ENCODE measurements at regions not wholly inside any gene's neighbourhood (a gene's known extent, or its start where the extent isn't known, plus 50 kb on each side); places are given as distances from the start of the nearest gene placed in this dataset.

DNA sequence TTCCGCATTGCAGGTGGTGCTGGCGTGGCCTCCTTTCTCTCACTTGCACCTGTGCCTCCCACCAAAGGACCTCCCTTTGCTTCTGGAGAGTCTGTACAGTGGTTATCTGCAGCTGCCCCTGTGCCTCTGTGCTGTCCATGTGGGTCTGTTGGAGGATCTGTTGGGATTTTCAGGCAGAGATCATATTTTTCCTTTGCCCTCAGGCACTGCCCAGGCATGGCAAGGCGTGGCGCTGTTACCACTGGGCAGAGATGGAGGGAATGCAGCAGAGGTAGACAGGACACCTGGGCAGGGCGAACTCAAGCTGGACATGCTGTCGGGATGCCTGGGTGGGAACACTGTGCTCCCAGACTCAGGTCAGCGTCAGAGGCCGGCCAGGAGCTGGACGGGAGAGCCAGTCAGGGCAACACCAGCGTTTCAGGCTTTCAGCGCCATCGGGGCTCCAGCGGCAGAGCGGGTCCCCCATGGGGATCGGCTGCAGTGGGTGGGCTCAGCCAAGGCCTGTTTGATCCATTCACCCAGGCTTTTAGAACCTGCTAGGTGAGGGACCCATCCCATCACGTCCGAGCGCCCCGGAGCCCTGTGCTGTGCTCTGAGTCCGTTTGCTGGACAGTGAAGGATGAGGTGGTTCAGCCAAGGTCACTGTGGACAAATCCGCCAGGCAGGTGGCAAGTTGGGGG lies 718.9 kb downstream of the BRD1 start:
- H2AFZ ChIP-seq, result no peak overlapping the region
- no peak for DNase-seq (ENCODE audit: low spot score)
- H3K4me2 ChIP-seq, result no peak overlapping the region
- Mint-ChIP-seq H3K4me3 (no peak overlapping the region), H3K27ac (no peak overlapping the region), H3K4me1 (peaks cover 2% of the 10 kb centered on the region; the same call in 2 of the 3 replicates), H3K27me3 (ENCODE audit: insufficient read depth, low read depth, poor library complexity) (no peaks in the 10 kb centered on the region), H3K36me3 (ENCODE audit: low read depth) (no peaks in the 10 kb centered on the region), H3K9me3 (no peaks in the 10 kb centered on the region)
- TF ChIP-seq ZNF114 (CRISPR knock-in tag; IDR thresholded peaks at IDR 0.05) (no peak), NANOG (IDR thresholded peaks at IDR 0.05; ENCODE audit: borderline replicate concordance) (no peak), CREB1 (CRISPR knock-in tag; IDR thresholded peaks at IDR 0.05; ENCODE audit: low read depth) (no peak), EZH2phosphoT487 (IDR thresholded peaks at IDR 0.05; ENCODE audit: unreplicated experiment) (no peak), EZH2 (IDR thresholded peaks at IDR 0.05; ENCODE audit: low read depth, unreplicated experiment) (no peak), ZNF331 (CRISPR knock-in tag; IDR thresholded peaks at IDR 0.05; ENCODE audit: low read depth) (no peak), JUNB (IDR thresholded peaks at IDR 0.05; ENCODE audit: unreplicated experiment) (no peak), POLR2AphosphoS5 (IDR thresholded peaks at IDR 0.05; ENCODE audit: low read depth) (no peak), STAT1 (IDR thresholded peaks at IDR 0.05; ENCODE audit: unreplicated experiment) (no peak)
- TF ChIP-seq, protein P1, sequence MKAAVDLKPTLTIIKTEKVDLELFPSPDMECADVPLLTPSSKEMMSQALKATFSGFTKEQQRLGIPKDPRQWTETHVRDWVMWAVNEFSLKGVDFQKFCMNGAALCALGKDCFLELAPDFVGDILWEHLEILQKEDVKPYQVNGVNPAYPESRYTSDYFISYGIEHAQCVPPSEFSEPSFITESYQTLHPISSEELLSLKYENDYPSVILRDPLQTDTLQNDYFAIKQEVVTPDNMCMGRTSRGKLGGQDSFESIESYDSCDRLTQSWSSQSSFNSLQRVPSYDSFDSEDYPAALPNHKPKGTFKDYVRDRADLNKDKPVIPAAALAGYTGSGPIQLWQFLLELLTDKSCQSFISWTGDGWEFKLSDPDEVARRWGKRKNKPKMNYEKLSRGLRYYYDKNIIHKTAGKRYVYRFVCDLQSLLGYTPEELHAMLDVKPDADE (IDR thresholded peaks at IDR 0.05), result no peak
- TF ChIP-seq, protein P2, sequence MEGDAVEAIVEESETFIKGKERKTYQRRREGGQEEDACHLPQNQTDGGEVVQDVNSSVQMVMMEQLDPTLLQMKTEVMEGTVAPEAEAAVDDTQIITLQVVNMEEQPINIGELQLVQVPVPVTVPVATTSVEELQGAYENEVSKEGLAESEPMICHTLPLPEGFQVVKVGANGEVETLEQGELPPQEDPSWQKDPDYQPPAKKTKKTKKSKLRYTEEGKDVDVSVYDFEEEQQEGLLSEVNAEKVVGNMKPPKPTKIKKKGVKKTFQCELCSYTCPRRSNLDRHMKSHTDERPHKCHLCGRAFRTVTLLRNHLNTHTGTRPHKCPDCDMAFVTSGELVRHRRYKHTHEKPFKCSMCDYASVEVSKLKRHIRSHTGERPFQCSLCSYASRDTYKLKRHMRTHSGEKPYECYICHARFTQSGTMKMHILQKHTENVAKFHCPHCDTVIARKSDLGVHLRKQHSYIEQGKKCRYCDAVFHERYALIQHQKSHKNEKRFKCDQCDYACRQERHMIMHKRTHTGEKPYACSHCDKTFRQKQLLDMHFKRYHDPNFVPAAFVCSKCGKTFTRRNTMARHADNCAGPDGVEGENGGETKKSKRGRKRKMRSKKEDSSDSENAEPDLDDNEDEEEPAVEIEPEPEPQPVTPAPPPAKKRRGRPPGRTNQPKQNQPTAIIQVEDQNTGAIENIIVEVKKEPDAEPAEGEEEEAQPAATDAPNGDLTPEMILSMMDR (conservative IDR thresholded peaks at IDR 0.05; ENCODE audit: low read depth in 2 of 2), result no peak
- TF ChIP-seq, protein P3, sequence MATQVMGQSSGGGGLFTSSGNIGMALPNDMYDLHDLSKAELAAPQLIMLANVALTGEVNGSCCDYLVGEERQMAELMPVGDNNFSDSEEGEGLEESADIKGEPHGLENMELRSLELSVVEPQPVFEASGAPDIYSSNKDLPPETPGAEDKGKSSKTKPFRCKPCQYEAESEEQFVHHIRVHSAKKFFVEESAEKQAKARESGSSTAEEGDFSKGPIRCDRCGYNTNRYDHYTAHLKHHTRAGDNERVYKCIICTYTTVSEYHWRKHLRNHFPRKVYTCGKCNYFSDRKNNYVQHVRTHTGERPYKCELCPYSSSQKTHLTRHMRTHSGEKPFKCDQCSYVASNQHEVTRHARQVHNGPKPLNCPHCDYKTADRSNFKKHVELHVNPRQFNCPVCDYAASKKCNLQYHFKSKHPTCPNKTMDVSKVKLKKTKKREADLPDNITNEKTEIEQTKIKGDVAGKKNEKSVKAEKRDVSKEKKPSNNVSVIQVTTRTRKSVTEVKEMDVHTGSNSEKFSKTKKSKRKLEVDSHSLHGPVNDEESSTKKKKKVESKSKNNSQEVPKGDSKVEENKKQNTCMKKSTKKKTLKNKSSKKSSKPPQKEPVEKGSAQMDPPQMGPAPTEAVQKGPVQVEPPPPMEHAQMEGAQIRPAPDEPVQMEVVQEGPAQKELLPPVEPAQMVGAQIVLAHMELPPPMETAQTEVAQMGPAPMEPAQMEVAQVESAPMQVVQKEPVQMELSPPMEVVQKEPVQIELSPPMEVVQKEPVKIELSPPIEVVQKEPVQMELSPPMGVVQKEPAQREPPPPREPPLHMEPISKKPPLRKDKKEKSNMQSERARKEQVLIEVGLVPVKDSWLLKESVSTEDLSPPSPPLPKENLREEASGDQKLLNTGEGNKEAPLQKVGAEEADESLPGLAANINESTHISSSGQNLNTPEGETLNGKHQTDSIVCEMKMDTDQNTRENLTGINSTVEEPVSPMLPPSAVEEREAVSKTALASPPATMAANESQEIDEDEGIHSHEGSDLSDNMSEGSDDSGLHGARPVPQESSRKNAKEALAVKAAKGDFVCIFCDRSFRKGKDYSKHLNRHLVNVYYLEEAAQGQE (IDR thresholded peaks at IDR 0.05; ENCODE audit: unreplicated experiment), result no peak
- TF ChIP-seq, protein P4, sequence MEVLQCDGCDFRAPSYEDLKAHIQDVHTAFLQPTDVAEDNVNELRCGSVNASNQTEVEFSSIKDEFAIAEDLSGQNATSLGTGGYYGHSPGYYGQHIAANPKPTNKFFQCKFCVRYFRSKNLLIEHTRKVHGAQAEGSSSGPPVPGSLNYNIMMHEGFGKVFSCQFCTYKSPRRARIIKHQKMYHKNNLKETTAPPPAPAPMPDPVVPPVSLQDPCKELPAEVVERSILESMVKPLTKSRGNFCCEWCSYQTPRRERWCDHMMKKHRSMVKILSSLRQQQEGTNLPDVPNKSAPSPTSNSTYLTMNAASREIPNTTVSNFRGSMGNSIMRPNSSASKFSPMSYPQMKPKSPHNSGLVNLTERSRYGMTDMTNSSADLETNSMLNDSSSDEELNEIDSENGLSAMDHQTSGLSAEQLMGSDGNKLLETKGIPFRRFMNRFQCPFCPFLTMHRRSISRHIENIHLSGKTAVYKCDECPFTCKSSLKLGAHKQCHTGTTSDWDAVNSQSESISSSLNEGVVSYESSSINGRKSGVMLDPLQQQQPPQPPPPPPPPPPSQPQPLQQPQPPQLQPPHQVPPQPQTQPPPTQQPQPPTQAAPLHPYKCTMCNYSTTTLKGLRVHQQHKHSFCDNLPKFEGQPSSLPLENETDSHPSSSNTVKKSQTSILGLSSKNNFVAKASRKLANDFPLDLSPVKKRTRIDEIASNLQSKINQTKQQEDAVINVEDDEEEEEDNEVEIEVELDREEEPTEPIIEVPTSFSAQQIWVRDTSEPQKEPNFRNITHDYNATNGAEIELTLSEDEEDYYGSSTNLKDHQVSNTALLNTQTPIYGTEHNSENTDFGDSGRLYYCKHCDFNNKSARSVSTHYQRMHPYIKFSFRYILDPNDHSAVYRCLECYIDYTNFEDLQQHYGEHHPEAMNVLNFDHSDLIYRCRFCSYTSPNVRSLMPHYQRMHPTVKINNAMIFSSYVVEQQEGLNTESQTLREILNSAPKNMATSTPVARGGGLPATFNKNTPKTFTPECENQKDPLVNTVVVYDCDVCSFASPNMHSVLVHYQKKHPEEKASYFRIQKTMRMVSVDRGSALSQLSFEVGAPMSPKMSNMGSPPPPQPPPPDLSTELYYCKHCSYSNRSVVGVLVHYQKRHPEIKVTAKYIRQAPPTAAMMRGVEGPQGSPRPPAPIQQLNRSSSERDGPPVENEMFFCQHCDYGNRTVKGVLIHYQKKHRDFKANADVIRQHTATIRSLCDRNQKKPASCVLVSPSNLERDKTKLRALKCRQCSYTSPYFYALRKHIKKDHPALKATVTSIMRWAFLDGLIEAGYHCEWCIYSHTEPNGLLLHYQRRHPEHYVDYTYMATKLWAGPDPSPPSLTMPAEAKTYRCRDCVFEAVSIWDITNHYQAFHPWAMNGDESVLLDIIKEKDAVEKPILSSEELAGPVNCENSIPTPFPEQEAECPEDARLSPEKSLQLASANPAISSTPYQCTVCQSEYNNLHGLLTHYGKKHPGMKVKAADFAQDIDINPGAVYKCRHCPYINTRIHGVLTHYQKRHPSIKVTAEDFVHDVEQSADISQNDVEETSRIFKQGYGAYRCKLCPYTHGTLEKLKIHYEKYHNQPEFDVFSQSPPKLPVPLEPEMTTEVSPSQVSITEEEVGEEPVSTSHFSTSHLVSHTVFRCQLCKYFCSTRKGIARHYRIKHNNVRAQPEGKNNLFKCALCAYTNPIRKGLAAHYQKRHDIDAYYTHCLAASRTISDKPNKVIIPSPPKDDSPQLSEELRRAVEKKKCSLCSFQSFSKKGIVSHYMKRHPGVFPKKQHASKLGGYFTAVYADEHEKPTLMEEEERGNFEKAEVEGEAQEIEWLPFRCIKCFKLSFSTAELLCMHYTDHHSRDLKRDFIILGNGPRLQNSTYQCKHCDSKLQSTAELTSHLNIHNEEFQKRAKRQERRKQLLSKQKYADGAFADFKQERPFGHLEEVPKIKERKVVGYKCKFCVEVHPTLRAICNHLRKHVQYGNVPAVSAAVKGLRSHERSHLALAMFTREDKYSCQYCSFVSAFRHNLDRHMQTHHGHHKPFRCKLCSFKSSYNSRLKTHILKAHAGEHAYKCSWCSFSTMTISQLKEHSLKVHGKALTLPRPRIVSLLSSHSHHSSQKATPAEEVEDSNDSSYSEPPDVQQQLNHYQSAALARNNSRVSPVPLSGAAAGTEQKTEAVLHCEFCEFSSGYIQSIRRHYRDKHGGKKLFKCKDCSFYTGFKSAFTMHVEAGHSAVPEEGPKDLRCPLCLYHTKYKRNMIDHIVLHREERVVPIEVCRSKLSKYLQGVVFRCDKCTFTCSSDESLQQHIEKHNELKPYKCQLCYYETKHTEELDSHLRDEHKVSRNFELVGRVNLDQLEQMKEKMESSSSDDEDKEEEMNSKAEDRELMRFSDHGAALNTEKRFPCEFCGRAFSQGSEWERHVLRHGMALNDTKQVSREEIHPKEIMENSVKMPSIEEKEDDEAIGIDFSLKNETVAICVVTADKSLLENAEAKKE (CRISPR knock-in tag; IDR thresholded peaks at IDR 0.05), result no peak
- no peak overlapping the region for H3K27ac ChIP-seq (ENCODE audit: low read depth)
- no peaks in the 10 kb centered on the region for H3K9me2 ChIP-seq (ENCODE audit: insufficient read depth)
- H3K4me3 ChIP-seq, result no peak overlapping the region
- H4K20me1 ChIP-seq (replicated peaks; ENCODE audit: insufficient read depth), result no peaks in the 10 kb centered on the region
- ATAC-seq, result no peak
- no peaks in the 10 kb centered on the region for H3K4me1 ChIP-seq (ENCODE audit: insufficient read depth)
- no peaks in the 10 kb centered on the region for H3K27me3 ChIP-seq (ENCODE audit: insufficient read depth)
- no peaks in the 10 kb centered on the region for H3F3A ChIP-seq (replicated peaks; ENCODE audit: low read depth)
- H3K36me3 ChIP-seq (ENCODE audit: insufficient read depth), result peaks cover 2% of the 10 kb centered on the region; the same call in 1 of the 2 replicates
- no peaks in the 10 kb centered on the region for H3K79me2 ChIP-seq (replicated peaks; ENCODE audit: insufficient read depth)

Data from GM23338 (cell line).